ENCODE measurements at regions not wholly inside any gene's neighbourhood (a gene's known extent, or its start where the extent isn't known, plus 50 kb on each side); places are given as distances from the start of the nearest gene placed in this dataset.

DNA sequence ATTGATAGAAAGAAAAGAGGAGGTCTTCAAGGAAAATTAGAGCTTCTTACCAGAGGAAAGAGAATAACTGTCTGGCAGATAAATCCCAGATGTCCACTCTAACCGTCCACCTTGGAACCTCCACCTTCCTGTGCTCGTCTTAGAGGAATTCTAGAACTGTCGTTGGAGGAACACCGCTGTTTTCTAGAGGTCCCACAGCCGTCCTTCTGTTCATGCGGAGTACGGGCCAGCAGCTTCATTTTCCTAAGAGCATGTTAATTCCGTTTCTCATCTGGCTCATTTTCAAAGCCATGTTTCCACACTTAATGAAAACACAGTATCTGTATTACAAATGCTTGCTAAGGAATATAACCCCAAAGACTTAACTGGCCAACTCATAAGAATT lies 107.9 kb upstream of the ESRRB start:
- no peaks in the 10 kb centered on the region for H3K27me3 ChIP-seq (ENCODE audit: insufficient read depth, low read depth, low read length)
- no peak overlapping the region for H2AFZ ChIP-seq (ENCODE audit: low read depth, low read length)
- H3K9ac ChIP-seq (ENCODE audit: low read length): no peak overlapping the region
- H3K9me2 ChIP-seq (ENCODE audit: insufficient read depth, low read length): no peaks in the 10 kb centered on the region
- no peak overlapping the region for H3K4me2 ChIP-seq (ENCODE audit: low read length)
- H3K9me3 ChIP-seq (ENCODE audit: low read length): no peaks in the 10 kb centered on the region
- H3K79me2 ChIP-seq (replicated peaks; ENCODE audit: insufficient read depth, low read length): no peaks in the 10 kb centered on the region
- H4K20me1 ChIP-seq (ENCODE audit: insufficient read depth): no peaks in the 10 kb centered on the region
- H3K4me3 ChIP-seq (ENCODE audit: low read length): no peak overlapping the region
- no peaks in the 10 kb centered on the region for H3F3A ChIP-seq (ENCODE audit: insufficient read depth, low read length, poor library complexity, severe bottlenecking)
- no peaks in the 10 kb centered on the region for H3K36me3 ChIP-seq (ENCODE audit: insufficient read depth, low read length)
- no peak overlapping the region for H3K27ac ChIP-seq (ENCODE audit: low read length)
- TF ChIP-seq, protein P1, sequence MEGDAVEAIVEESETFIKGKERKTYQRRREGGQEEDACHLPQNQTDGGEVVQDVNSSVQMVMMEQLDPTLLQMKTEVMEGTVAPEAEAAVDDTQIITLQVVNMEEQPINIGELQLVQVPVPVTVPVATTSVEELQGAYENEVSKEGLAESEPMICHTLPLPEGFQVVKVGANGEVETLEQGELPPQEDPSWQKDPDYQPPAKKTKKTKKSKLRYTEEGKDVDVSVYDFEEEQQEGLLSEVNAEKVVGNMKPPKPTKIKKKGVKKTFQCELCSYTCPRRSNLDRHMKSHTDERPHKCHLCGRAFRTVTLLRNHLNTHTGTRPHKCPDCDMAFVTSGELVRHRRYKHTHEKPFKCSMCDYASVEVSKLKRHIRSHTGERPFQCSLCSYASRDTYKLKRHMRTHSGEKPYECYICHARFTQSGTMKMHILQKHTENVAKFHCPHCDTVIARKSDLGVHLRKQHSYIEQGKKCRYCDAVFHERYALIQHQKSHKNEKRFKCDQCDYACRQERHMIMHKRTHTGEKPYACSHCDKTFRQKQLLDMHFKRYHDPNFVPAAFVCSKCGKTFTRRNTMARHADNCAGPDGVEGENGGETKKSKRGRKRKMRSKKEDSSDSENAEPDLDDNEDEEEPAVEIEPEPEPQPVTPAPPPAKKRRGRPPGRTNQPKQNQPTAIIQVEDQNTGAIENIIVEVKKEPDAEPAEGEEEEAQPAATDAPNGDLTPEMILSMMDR (IDR thresholded peaks at IDR 0.05; ENCODE audit: poor library complexity, severe bottlenecking): no peak
- TF ChIP-seq POLR2AphosphoS5 (IDR thresholded peaks at IDR 0.05) (no peak), EP300 (conservative IDR thresholded peaks at IDR 0.05; ENCODE audit: poor library complexity, severe bottlenecking) (no peak), EZH2 (IDR thresholded peaks at IDR 0.05; ENCODE audit: borderline replicate concordance, insufficient read depth, low read length, poor library complexity, severe bottlenecking) (no peak), MXI1 (conservative IDR thresholded peaks at IDR 0.05; ENCODE audit: poor library complexity, severe bottlenecking) (no peak), SMC3 (conservative IDR thresholded peaks at IDR 0.05; ENCODE audit: poor library complexity) (no peak), REST (IDR thresholded peaks at IDR 0.05; ENCODE audit: borderline replicate concordance) (no peak), TAF1 (IDR thresholded peaks at IDR 0.05; ENCODE audit: low read depth) (no peak)

DNA sequence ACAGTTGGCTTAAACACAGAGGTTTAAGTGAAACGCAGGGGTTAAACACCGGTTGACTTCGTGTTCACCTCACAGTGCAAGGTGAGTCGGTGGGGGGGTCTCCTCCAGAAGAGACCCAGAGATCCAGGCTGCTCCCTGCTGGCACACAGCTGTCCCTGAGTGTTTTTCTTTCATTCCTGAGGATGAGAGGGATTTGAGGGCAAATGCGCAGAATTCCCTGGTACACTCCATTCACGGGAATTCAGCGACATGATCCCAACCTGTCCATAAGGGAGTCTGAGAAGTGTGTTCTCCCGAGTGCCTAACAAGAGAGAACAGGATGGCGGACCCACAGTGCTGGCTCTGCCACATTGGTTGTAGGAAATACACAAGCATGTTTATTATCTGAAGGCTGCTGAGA lies 107.2 kb upstream of the ESRRB start:
- Histone ChIP-seq H3F3A (ENCODE audit: insufficient read depth, low read length, poor library complexity, severe bottlenecking) (no peaks in the 10 kb centered on the region), H3K4me2 (ENCODE audit: low read length) (no peak overlapping the region), H3K9me2 (ENCODE audit: insufficient read depth, low read length) (no peaks in the 10 kb centered on the region), H3K27me3 (ENCODE audit: insufficient read depth, low read depth, low read length) (no peaks in the 10 kb centered on the region), H2AFZ (ENCODE audit: low read depth, low read length) (no peak overlapping the region), H3K36me3 (ENCODE audit: insufficient read depth, low read length) (no peaks in the 10 kb centered on the region), H3K27ac (ENCODE audit: low read length) (no peak overlapping the region), H4K20me1 (ENCODE audit: insufficient read depth) (no peaks in the 10 kb centered on the region), H3K79me2 (replicated peaks; ENCODE audit: insufficient read depth, low read length) (no peaks in the 10 kb centered on the region), H3K9me3 (ENCODE audit: low read length) (no peaks in the 10 kb centered on the region), H3K4me3 (ENCODE audit: low read length) (no peak overlapping the region), H3K9ac (ENCODE audit: low read length) (no peak overlapping the region)
- TF ChIP-seq, protein P1 (IDR thresholded peaks at IDR 0.05; ENCODE audit: poor library complexity, severe bottlenecking): no peak
- TF ChIP-seq EP300 (conservative IDR thresholded peaks at IDR 0.05; ENCODE audit: poor library complexity, severe bottlenecking): no peak
- no peak for TF ChIP-seq TAF1 (IDR thresholded peaks at IDR 0.05; ENCODE audit: low read depth)
- no peak for TF ChIP-seq MXI1 (conservative IDR thresholded peaks at IDR 0.05; ENCODE audit: poor library complexity, severe bottlenecking)
